Tibial nerve (tissue), 4 donors: ENCODE measurements at regions not wholly inside any gene's neighbourhood (a gene's known extent, or its start where the extent isn't known, plus 50 kb on each side); places are given as distances from the start of the nearest gene placed in this dataset.

Experiments used
- DNase-seq, 2 donors: peaks; one replicate each; pipeline ENCODE4 v3.0.0-alpha.2; 2019; ENCODE audit warnings: low spot score in 2 of 2
- H3K27ac ChIP-seq, 4 donors: fragments of 200-600 bp; sonication (generic) in 3 of 4; one replicate each; pipeline ENCODE4 v1.5.1; 2017 to 2019; ENCODE audit warnings: mild to moderate bottlenecking in 1 of 4
- H3K27me3 ChIP-seq, 2 donors: fragments of 200-600 bp; sonication (generic) in 1 of 2; one replicate each; pipeline versions ENCODE4 v1.5.1 to v1.6.0; 2017 to 2019
- H3K36me3 ChIP-seq, 3 donors: fragments of 200-600 bp; sonication (generic); one replicate each; pipeline ENCODE4 v1.5.1; 2018 to 2019
- H3K4me1 ChIP-seq, 4 donors: fragments of 200-600 bp; sonication (generic) in 3 of 4; one replicate each; pipeline ENCODE4 v1.5.1; 2017 to 2019
- H3K4me3 ChIP-seq, 4 donors: fragments of 200-600 bp; sonication (generic) in 3 of 4; one replicate each; pipeline ENCODE4 v1.5.1; 2017 to 2019; ENCODE audit warnings: mild to moderate bottlenecking in 1 of 4, moderate library complexity in 1 of 4
- H3K9me3 ChIP-seq, 4 donors: fragments of 200-600 bp; sonication (generic) in 3 of 4; one replicate each; pipeline ENCODE4 v1.5.1; 2017 to 2019
- CTCF ChIP-seq, 5 experiments: fragments of 200-600 bp in 3 of 5; fragments of 450-650 bp in 2 of 5; sonication (generic) in 3 of 5; IDR thresholded peaks; one replicate each; pipeline ENCODE4 v1.5.1; 2016 to 2019; ENCODE audit warnings: antibody characterized with exemption in 5 of 5, mild to moderate bottlenecking in 3 of 5, moderate library complexity in 2 of 5
- EP300 ChIP-seq, 2 donors: sonication (generic); formaldehyde crosslinking; IDR thresholded peaks; one replicate each; pipeline ENCODE4 v1.6.1; 2017; ENCODE audit warnings: antibody characterized with exemption in 2 of 2, mild to moderate bottlenecking in 1 of 2
- POLR2A ChIP-seq, 2 donors: fragments of 450-650 bp; IDR thresholded peaks; one replicate each; pipeline ENCODE4 v1.6.1; 2017; ENCODE audit warnings: antibody characterized with exemption in 2 of 2, mild to moderate bottlenecking in 2 of 2, moderate library complexity in 2 of 2
- WGBS, 2 donors: methylation state at CpG; one replicate each; pipeline ENCODE4 v1.1.5; 2018; 5-methylcytosine and 5-hydroxymethylcytosine counted together

- Histone ChIP-seq H3K36me3 (no peaks in the 10 kb centered on the region), H3K9me3 (no peaks in the 10 kb centered on the region), H3K4me3 (no peak overlapping the region), H3K4me1 (no peaks in the 10 kb centered on the region), H3K27me3 (no peaks in the 10 kb centered on the region), H3K27ac (no peak overlapping the region)
- TF ChIP-seq POLR2A (IDR thresholded peaks at IDR 0.05) = no peak
- TF ChIP-seq EP300 (IDR thresholded peaks at IDR 0.05) = no peak
- TF ChIP-seq CTCF (IDR thresholded peaks at IDR 0.05) = no peak
- WGBS, 2 donors = 82 to 85% methylated on average over 8 of the region's 8 CpGs
- no peak for DNase-seq
Measured at GRCh38 chr14:38592764-38593442, 337.0 kb upstream of the CLEC14A start.

- WGBS, 2 donors = 68 to 80% methylated on average over 3 of the region's 3 CpGs
- Histone ChIP-seq H3K36me3 (no peaks in the 10 kb centered on the region), H3K27me3 (no peaks in the 10 kb centered on the region), H3K9me3 (peaks cover 0 to 15% (median 0%) of the 10 kb centered on the region in 4 donors), H3K4me3 (no peak overlapping the region), H3K27ac (no peak overlapping the region), H3K4me1 (no peaks in the 10 kb centered on the region)
- no peak for DNase-seq
- TF ChIP-seq POLR2A (IDR thresholded peaks at IDR 0.05) (no peak), EP300 (IDR thresholded peaks at IDR 0.05) (no peak), CTCF (IDR thresholded peaks at IDR 0.05) (no peak)
Measured at GRCh38 chr14:38589747-38590350, 334.0 kb upstream of the CLEC14A start.

GRCh38 chr14:38583471-38583870 is 327.6 kb upstream of the CLEC14A start:
- no peaks in the 10 kb centered on the region for H3K36me3 ChIP-seq
- no peak overlapping the region for H3K4me3 ChIP-seq
- no peaks in the 10 kb centered on the region for H3K27me3 ChIP-seq
- 71 to 74% methylated on average over 1 of the region's 1 CpG for WGBS, 2 donors
- DNase-seq = no peak
- H3K4me1 ChIP-seq = no peaks in the 10 kb centered on the region
- no peak for TF ChIP-seq POLR2A (IDR thresholded peaks at IDR 0.05)
- TF ChIP-seq CTCF (IDR thresholded peaks at IDR 0.05) = no peak
- TF ChIP-seq EP300 (IDR thresholded peaks at IDR 0.05) = no peak
- no peak overlapping the region for H3K27ac ChIP-seq
- H3K9me3 ChIP-seq = peaks cover 0 to 15% (median 0%) of the 10 kb centered on the region in 4 donors

GRCh38 chr14:38578278-38578681 is 322.4 kb upstream of the CLEC14A start:
- Histone ChIP-seq H3K9me3 (peaks cover 0 to 7% (median 0%) of the 10 kb centered on the region in 4 donors), H3K4me3 (no peak overlapping the region), H3K36me3 (no peaks in the 10 kb centered on the region), H3K4me1 (no peaks in the 10 kb centered on the region), H3K27me3 (no peaks in the 10 kb centered on the region), H3K27ac (no peak overlapping the region)
- TF ChIP-seq EP300 (IDR thresholded peaks at IDR 0.05) (no peak), POLR2A (IDR thresholded peaks at IDR 0.05) (no peak), CTCF (IDR thresholded peaks at IDR 0.05) (no peak)
- 82 to 95% methylated on average over 4 of the region's 4 CpGs for WGBS, 2 donors
- DNase-seq = no peak

- Histone ChIP-seq H3K4me3 (no peak overlapping the region), H3K4me1 (no peaks in the 10 kb centered on the region), H3K36me3 (no peaks in the 10 kb centered on the region), H3K27me3 (no peaks in the 10 kb centered on the region), H3K27ac (no peak overlapping the region), H3K9me3 (peaks cover 0 to 12% (median 3%) of the 10 kb centered on the region in 4 donors)
- TF ChIP-seq POLR2A (IDR thresholded peaks at IDR 0.05) (no peak), CTCF (IDR thresholded peaks at IDR 0.05) (no peak), EP300 (IDR thresholded peaks at IDR 0.05) (no peak)
- DNase-seq = no peak
Measured at GRCh38 chr14:38567703-38568102, 311.8 kb upstream of the CLEC14A start.
